Endodermal cell (in vitro differentiated cells): ENCODE measurements at regions not wholly inside any gene's neighbourhood (a gene's known extent, or its start where the extent isn't known, plus 50 kb on each side); places are given as distances from the start of the nearest gene placed in this dataset.
"Not testable (repeated sequence)": the region's sequence is repeated elsewhere in the genome, so short reads cannot be mapped to it uniquely, and the experiment has no call there.

Experiments used
- DNase-seq: peaks from one replicate; pipeline ENCODE4 v3.0.0-alpha.2; 2017
- H3K27ac ChIP-seq: 2 replicates; pipeline ENCODE4 v1.5.1; 2013; ENCODE audit warnings: mild to moderate bottlenecking, low read depth, low read length, moderate library complexity
- H3K27me3 ChIP-seq: 2 replicates; pipeline ENCODE4 v1.6.1; 2013; ENCODE audit warnings: mild to moderate bottlenecking, low read length, moderate library complexity; ENCODE audit not compliant: insufficient read depth, control insufficient read depth, poor library complexity, severe bottlenecking
- H3K36me3 ChIP-seq: 2 replicates; pipeline ENCODE4 v1.7.0; 2013; ENCODE audit warnings: mild to moderate bottlenecking, low read length, moderate library complexity; ENCODE audit not compliant: control insufficient read depth, insufficient read depth
- H3K4me1 ChIP-seq: one replicate; pipeline ENCODE4 v1.7.0; 2013; ENCODE audit warnings: low read length; ENCODE audit not compliant: control insufficient read depth, insufficient read depth
- H3K4me3 ChIP-seq: 2 replicates; pipeline ENCODE4 v1.5.1; 2013; ENCODE audit warnings: mild to moderate bottlenecking, low read length, moderate library complexity
- H3K9ac ChIP-seq: 2 replicates; pipeline ENCODE4 v1.6.1; 2013; ENCODE audit warnings: mild to moderate bottlenecking, low read length, moderate library complexity; ENCODE audit not compliant: poor library complexity, severe bottlenecking; ENCODE audit errors: extremely low read depth
- H3K9me3 ChIP-seq: 2 replicates; pipeline ENCODE4 v1.6.1; 2013; ENCODE audit warnings: mild to moderate bottlenecking, low read length, moderate library complexity; ENCODE audit not compliant: control insufficient read depth
- H3K27ac Mint-ChIP-seq: 2 replicates; pipeline ENCODE4 v1.8.0; 2020; ENCODE audit warnings: mixed read lengths
- H3K27me3 Mint-ChIP-seq: 2 replicates; pipeline ENCODE4 v1.8.0; 2021; ENCODE audit warnings: mild to moderate bottlenecking, mixed read lengths; ENCODE audit not compliant: insufficient read depth
- H3K36me3 Mint-ChIP-seq: 2 replicates; pipeline ENCODE4 v1.8.0; 2020; ENCODE audit warnings: low read depth, mixed read lengths
- H3K4me1 Mint-ChIP-seq: 2 replicates; pipeline ENCODE4 v1.8.0; 2020; ENCODE audit warnings: mixed read lengths
- H3K4me3 Mint-ChIP-seq: 2 replicates; pipeline ENCODE4 v1.8.0; 2020; ENCODE audit warnings: mild to moderate bottlenecking, moderate library complexity, mixed read lengths
- H3K9me3 Mint-ChIP-seq: 2 replicates; pipeline ENCODE4 v1.8.0; 2020; ENCODE audit warnings: mild to moderate bottlenecking, mixed read lengths
- WGBS, 2 experiments: methylation state at CpG; one replicate each; pipeline versions ENCODE4 v1.1.5 to v1.1.7; 2013; ENCODE audit warnings: missing lambda C conversion rate in 2 of 2, mixed read lengths in 1 of 2; ENCODE audit not compliant: insufficient coverage in 1 of 2, insufficient read length in 1 of 2; 5-methylcytosine and 5-hydroxymethylcytosine counted together
- TF ChIP-seq, protein P1 (sequence below): fragments of 200-600 bp; sonication (generic); conservative IDR thresholded peaks from 2 replicates; pipeline ENCODE4 v1.5.0; 2021; ENCODE audit warnings: antibody characterized with exemption, mild to moderate bottlenecking

DNA sequence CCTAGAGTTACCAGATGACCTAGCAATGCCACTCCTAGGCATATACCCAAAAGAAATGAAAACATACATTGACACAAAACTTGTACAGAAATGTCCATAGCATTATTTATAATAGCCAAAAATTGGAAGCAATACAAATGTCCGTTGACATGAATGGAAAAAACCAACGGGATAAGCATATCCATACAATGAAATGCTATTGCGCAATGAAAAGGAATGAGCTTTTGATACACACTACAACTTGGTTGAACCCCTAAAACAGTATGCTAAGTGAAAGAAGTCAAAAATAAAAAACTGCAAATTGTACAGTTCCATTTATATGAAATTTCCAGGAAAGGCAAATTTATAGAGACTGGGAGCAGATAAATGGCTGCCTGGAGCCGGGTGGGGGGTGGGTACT lies 90.6 kb upstream of the G2E3 start:
- Histone ChIP-seq H3K4me1 (no peaks in the 10 kb centered on the region), H3K9ac (no peak overlapping the region), H3K4me3 (no peak overlapping the region), H3K27me3 (no peaks in the 10 kb centered on the region), H3K27ac (no peak overlapping the region), H3K36me3 (no peaks in the 10 kb centered on the region), H3K9me3 (no peaks in the 10 kb centered on the region)
- no peak for DNase-seq
- 94% methylated on average over 4 of the region's 4 CpGs for WGBS, 2 experiments
- Mint-ChIP-seq H3K27me3 (no peaks in the 10 kb centered on the region), H3K4me1 (no peaks in the 10 kb centered on the region), H3K4me3 (no peak overlapping the region), H3K36me3 (no peaks in the 10 kb centered on the region), H3K27ac (no peak overlapping the region), H3K9me3 (peaks cover 2% of the 10 kb centered on the region)
- TF ChIP-seq, protein P1, sequence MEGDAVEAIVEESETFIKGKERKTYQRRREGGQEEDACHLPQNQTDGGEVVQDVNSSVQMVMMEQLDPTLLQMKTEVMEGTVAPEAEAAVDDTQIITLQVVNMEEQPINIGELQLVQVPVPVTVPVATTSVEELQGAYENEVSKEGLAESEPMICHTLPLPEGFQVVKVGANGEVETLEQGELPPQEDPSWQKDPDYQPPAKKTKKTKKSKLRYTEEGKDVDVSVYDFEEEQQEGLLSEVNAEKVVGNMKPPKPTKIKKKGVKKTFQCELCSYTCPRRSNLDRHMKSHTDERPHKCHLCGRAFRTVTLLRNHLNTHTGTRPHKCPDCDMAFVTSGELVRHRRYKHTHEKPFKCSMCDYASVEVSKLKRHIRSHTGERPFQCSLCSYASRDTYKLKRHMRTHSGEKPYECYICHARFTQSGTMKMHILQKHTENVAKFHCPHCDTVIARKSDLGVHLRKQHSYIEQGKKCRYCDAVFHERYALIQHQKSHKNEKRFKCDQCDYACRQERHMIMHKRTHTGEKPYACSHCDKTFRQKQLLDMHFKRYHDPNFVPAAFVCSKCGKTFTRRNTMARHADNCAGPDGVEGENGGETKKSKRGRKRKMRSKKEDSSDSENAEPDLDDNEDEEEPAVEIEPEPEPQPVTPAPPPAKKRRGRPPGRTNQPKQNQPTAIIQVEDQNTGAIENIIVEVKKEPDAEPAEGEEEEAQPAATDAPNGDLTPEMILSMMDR = no peak

DNA sequence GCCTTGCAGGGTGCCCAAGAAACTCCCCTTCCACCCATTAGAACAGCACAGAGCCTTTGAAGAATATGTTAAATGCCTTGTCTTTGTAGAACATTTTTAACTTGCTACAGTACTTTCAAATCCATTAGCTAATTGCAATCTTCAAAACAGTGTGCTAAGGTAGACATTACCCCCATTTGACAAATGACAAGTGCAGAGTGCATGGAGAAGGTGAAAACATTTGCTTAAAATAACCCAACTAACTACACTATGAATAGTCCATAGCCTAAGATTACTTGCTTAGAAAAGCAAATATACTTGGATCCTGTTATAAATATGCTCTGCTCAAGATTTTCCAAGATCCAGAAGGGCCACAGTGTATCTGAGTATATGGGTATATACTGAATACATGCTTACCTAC lies 87.0 kb upstream of the G2E3 start:
- no peak for DNase-seq
- no peaks in the 10 kb centered on the region for H3K36me3 Mint-ChIP-seq
- Histone ChIP-seq H3K4me3 (no peak overlapping the region), H3K27ac (no peak overlapping the region), H3K4me1 (no peaks in the 10 kb centered on the region), H3K27me3 (no peaks in the 10 kb centered on the region), H3K9me3 (no peaks in the 10 kb centered on the region), H3K9ac (no peak overlapping the region), H3K36me3 (no peaks in the 10 kb centered on the region)
- no peaks in the 10 kb centered on the region for H3K27me3 Mint-ChIP-seq
- no peaks in the 10 kb centered on the region for H3K4me1 Mint-ChIP-seq
- no peak overlapping the region for H3K4me3 Mint-ChIP-seq
- TF ChIP-seq, protein P1 = no peak
- no peak overlapping the region for H3K27ac Mint-ChIP-seq
- H3K9me3 Mint-ChIP-seq = peaks cover 3% of the 10 kb centered on the region

DNA sequence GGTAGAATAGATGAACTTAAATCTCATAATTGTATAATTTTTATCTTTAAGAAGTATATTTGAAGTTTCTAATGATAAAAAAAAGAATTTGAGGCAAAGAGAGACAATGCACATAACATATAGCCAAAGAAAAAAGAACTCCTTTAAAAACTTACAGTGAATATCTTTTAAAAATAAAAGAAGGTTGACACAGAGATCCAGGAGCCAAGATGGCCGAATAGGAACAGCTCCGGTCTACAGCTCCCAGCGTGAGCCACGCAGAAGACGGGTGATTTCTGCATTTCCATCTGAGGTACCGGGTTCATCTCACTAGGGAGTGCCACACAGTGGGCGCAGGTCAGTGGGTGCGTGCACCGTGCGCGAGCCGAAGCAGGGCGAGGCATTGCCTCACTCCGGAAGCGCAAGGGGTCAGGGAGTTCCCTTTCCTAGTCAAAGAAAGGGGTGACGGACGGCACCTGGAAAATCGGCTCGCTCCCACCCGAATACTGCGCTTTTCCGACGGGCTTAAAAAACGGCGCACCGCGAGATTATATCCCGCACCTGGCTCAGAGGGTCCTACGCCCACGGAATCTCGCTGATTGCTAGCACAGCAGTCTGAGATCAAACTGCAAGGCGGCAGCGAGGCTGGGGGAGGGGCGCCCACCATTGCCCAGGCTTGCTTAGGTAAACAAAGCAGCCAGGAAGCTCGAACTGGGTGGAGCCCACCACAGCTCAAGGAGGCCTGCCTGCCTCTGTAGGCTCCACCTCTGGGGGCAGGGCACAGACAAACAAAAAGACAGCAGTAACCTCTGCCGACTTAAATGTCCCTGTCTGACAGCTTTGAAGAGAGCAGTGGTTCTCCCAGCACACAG lies 84.9 kb upstream of the G2E3 start:
- H3K4me1 Mint-ChIP-seq, H3K9me3 ChIP-seq, DNase-seq, H3K9ac ChIP-seq, H3K36me3 Mint-ChIP-seq, H3K4me1 ChIP-seq, H3K27me3 Mint-ChIP-seq, H3K27me3 ChIP-seq, H3K36me3 ChIP-seq, H3K27ac ChIP-seq, H3K9me3 Mint-ChIP-seq, H3K4me3 ChIP-seq: not testable (repeated sequence)
- 93% methylated on average over 6 to 27 of the region's 36 CpGs for WGBS, 2 experiments
- peak overlapping the region; percentile 68 for H3K4me3 Mint-ChIP-seq
- H3K27ac Mint-ChIP-seq = peak overlapping the region; percentile 92

DNA sequence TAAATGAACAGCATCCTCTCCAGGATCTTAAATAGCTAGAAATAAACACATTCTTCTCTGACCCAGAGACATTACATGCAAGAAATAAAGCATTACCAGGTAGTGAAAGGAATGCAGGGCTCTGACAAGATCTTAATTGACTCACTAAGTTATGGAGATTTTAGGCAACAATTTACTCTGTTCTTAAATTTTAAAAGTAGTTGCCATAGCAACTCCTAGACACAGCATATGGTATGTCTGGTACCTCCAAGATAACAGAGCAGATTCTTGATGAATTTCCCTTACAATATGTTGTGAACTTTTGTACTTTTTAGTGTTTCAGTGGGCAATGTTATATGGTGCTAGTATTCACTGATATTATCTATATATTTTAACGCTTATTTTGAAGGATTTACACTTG lies 76.7 kb upstream of the G2E3 start:
- H3K9me3 Mint-ChIP-seq = peaks cover 7% of the 10 kb centered on the region
- WGBS, 2 experiments = no CpG with 5 or more reads among the region's 1 CpG
- H3K27me3 ChIP-seq = no peaks in the 10 kb centered on the region
- TF ChIP-seq, protein P1 = no peak
- H3K4me1 Mint-ChIP-seq = peaks cover 13% of the 10 kb centered on the region
- H3K36me3 Mint-ChIP-seq = no peaks in the 10 kb centered on the region
- H3K27ac Mint-ChIP-seq = no peak overlapping the region
- no peak overlapping the region for H3K4me3 ChIP-seq
- no peaks in the 10 kb centered on the region for H3K9me3 ChIP-seq
- H3K36me3 ChIP-seq = no peaks in the 10 kb centered on the region
- H3K4me3 Mint-ChIP-seq = no peak overlapping the region
- H3K9ac ChIP-seq = no peak overlapping the region
- peak overlapping the region; percentile 70 for H3K27ac ChIP-seq
- peaks cover 5% of the 10 kb centered on the region for H3K4me1 ChIP-seq
- H3K27me3 Mint-ChIP-seq = no peaks in the 10 kb centered on the region
- no peak for DNase-seq
